Thyroid gland (tissue), 4 donors: ENCODE measurements at regions not wholly inside any gene's neighbourhood (a gene's known extent, or its start where the extent isn't known, plus 50 kb on each side); places are given as distances from the start of the nearest gene placed in this dataset.
"Not testable (repeated sequence)": the region's sequence is repeated elsewhere in the genome, so short reads cannot be mapped to it uniquely, and the experiment has no call there.

Source experiments
- DNase-seq, 2 donors: peaks; one replicate each; pipeline ENCODE4 v3.0.0-alpha.2; 2019
- H3K27ac ChIP-seq, 3 donors: fragments of 200-600 bp; sonication (generic); 1 replicate in 2 of 3; 2 replicates in 1 of 3; pipeline ENCODE4 v1.5.1; 2016 to 2019; ENCODE audit warnings: mild to moderate bottlenecking in 1 of 3, moderate library complexity in 1 of 3
- H3K27me3 ChIP-seq: fragments of 200-600 bp; sonication (generic); one replicate; pipeline ENCODE4 v1.5.1; 2019
- H3K36me3 ChIP-seq, 2 donors: fragments of 200-600 bp; sonication (generic); one replicate each; pipeline ENCODE4 v1.5.1; 2016 to 2019
- H3K4me1 ChIP-seq, 2 donors: fragments of 200-600 bp; sonication (generic); one replicate each; pipeline ENCODE4 v1.5.1; 2017 to 2019
- H3K4me3 ChIP-seq, 3 donors: fragments of 200-600 bp; sonication (generic); replicated peaks in 1 of 3; 1 replicate in 2 of 3; 2 replicates in 1 of 3; pipeline ENCODE4 v1.5.1; 2016; ENCODE audit warnings: mild to moderate bottlenecking in 1 of 3
- H3K9me3 ChIP-seq: fragments of 200-600 bp; sonication (generic); one replicate; pipeline ENCODE4 v1.5.1; 2017
- CTCF ChIP-seq, 6 experiments: fragments of 200-600 bp in 3 of 6; fragments of 450-650 bp in 3 of 6; sonication (generic) in 3 of 6; IDR thresholded peaks; one replicate each; pipeline ENCODE4 v1.5.1; 2016 to 2019; ENCODE audit warnings: antibody characterized with exemption in 6 of 6, mild to moderate bottlenecking in 2 of 6, inconsistent platforms in 1 of 6, moderate library complexity in 1 of 6
- POLR2A ChIP-seq, 2 donors: fragments of 450-650 bp; IDR thresholded peaks; one replicate each; pipeline ENCODE4 v1.6.1; 2017; ENCODE audit warnings: antibody characterized with exemption in 2 of 2, mild to moderate bottlenecking in 2 of 2, moderate library complexity in 1 of 2
- WGBS, 2 donors: methylation state at CpG; one replicate each; pipeline ENCODE4 v1.1.5; 2017; 5-methylcytosine and 5-hydroxymethylcytosine counted together
- intact Hi-C: fragments of 100-400 bp; cut with DNase I; formaldehyde crosslinking; loops from one replicate; pipeline ENCODE4 v1.15.1; 2023

GRCh38 chr4:9547470-9547869 lies 103.3 kb downstream of the DEFB131A start:
- H3K27me3 ChIP-seq, H3K36me3 ChIP-seq, DNase-seq, intact Hi-C loops, H3K9me3 ChIP-seq, H3K27ac ChIP-seq, H3K4me1 ChIP-seq, H3K4me3 ChIP-seq: not testable (repeated sequence)
- 90 to 93% methylated on average over 6 of the region's 6 CpGs for WGBS, 2 donors

GRCh38 chr4:9556076-9556475 lies 111.9 kb downstream of the DEFB131A start:
- 91 to 94% methylated on average over 6 of the region's 6 CpGs for whole genome bisulfite sequencing, 2 donors
- H3K4me3 ChIP-seq, intact Hi-C loops: not testable (repeated sequence)

GRCh38 chr4:9577869-9578268 lies 133.7 kb downstream of the DEFB131A start:
- H3K4me3 ChIP-seq, DNase-seq, H3K36me3 ChIP-seq, H3K27ac ChIP-seq, intact Hi-C loops, H3K27me3 ChIP-seq, H3K4me1 ChIP-seq, H3K9me3 ChIP-seq: not testable (repeated sequence)
- 71 to 76% methylated on average over 2 to 3 of the region's 3 CpGs for WGBS, 2 donors

More at GRCh38 chr4:9556076-9556475, 111.9 kb downstream of the DEFB131A start:
- not testable (repeated sequence) for H3K27ac ChIP-seq, H3K9me3 ChIP-seq, H3K27me3 ChIP-seq, DNase-seq, H3K36me3 ChIP-seq, H3K4me1 ChIP-seq

DNA sequence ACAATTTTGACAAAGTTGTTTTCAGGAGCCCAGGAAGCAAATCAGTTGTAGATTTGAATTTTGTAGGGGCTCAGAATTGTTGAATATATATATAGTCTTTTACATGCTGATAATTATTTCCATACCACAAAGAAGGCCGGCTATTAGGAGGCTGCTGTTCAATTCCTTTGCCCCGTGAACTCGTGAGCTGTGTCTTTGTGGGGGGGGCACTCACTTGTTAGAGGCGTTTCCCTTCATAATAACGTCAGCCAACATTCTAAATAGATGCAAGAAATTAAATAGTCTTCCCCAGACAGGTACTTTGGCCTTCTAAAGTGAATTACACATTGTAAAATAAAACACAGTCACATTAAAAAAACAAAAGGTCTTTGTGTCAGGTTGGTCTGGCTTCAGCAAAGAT lies 138.7 kb downstream of the DEFB131A start:
- H3K9me3 ChIP-seq, intact Hi-C loops, H3K36me3 ChIP-seq, DNase-seq, H3K27ac ChIP-seq, H3K27me3 ChIP-seq, H3K4me1 ChIP-seq, H3K4me3 ChIP-seq: not testable (repeated sequence)
- 34 to 52% methylated on average over 5 of the region's 5 CpGs for WGBS, 2 donors

- TF ChIP-seq CTCF (IDR thresholded peaks at IDR 0.05) (no peak), POLR2A (IDR thresholded peaks at IDR 0.05) (no peak)
- DNase-seq, result no peak
- intact Hi-C loops, result no loop called here
- Histone ChIP-seq H3K4me1 (no peaks in the 10 kb centered on the region), H3K27ac (no peak overlapping the region), H3K9me3 (no peaks in the 10 kb centered on the region), H3K36me3 (no peaks in the 10 kb centered on the region), H3K27me3 (no peaks in the 10 kb centered on the region), H3K4me3 (no peak overlapping the region)
- WGBS, 2 donors, result 93 to 94% methylated on average over 1 of the region's 1 CpG
Measured at GRCh38 chr4:9592010-9592409, 147.8 kb downstream of the DEFB131A start.

GRCh38 chr4:9594948-9595347 lies 150.7 kb downstream of the DEFB131A start:
- Histone ChIP-seq H3K4me1 (no peaks in the 10 kb centered on the region), H3K36me3 (no peaks in the 10 kb centered on the region), H3K27ac (no peak overlapping the region), H3K4me3 (no peak overlapping the region), H3K9me3 (no peaks in the 10 kb centered on the region), H3K27me3 (no peaks in the 10 kb centered on the region)
- 92 to 94% methylated on average over 1 of the region's 1 CpG for WGBS, 2 donors
- intact Hi-C loops, result no loop called here
- DNase-seq, result no peak
- TF ChIP-seq POLR2A (IDR thresholded peaks at IDR 0.05) (no peak), CTCF (IDR thresholded peaks at IDR 0.05) (no peak)

GRCh38 chr4:9595531-9595930 lies 151.3 kb downstream of the DEFB131A start:
- H3K4me3 ChIP-seq, H3K27me3 ChIP-seq, H3K36me3 ChIP-seq, intact Hi-C loops, DNase-seq, H3K4me1 ChIP-seq, H3K27ac ChIP-seq, H3K9me3 ChIP-seq: not testable (repeated sequence)
- WGBS, 2 donors, result 42 to 76% methylated on average over 1 of the region's 1 CpG

GRCh38 chr4:9599266-9599665 lies 155.1 kb downstream of the DEFB131A start:
- H3K9me3 ChIP-seq, result no peaks in the 10 kb centered on the region
- no peak overlapping the region for H3K27ac ChIP-seq
- H3K4me3 ChIP-seq, result no peak overlapping the region
- whole genome bisulfite sequencing, 2 donors, result 75 to 100% methylated on average over 1 of the region's 1 CpG
- no peak for TF ChIP-seq POLR2A (IDR thresholded peaks at IDR 0.05)
- no peak for TF ChIP-seq CTCF (IDR thresholded peaks at IDR 0.05)
- DNase-seq, result no peak
- intact Hi-C loops, result no loop called here
- no peaks in the 10 kb centered on the region for H3K36me3 ChIP-seq
- peaks cover 0 to 4% of the 10 kb centered on the region in 2 donors for H3K4me1 ChIP-seq
- H3K27me3 ChIP-seq, result no peaks in the 10 kb centered on the region
